ENCODE measurements at regions not wholly inside any gene's neighbourhood (a gene's known extent, or its start where the extent isn't known, plus 50 kb on each side); places are given as distances from the start of the nearest gene placed in this dataset.

- Mint-ChIP-seq H3K9me3 (peaks cover 2% of the 10 kb centered on the region), H3K36me3 (ENCODE audit: low read depth) (peaks cover 9% of the 10 kb centered on the region), H3K4me1 (peaks cover 10% of the 10 kb centered on the region), H3K27me3 (ENCODE audit: low read depth) (peaks cover 5% of the 10 kb centered on the region), H3K27ac (ENCODE audit: unreplicated experiment) (no peak overlapping the region), H3K4me3 (no peak overlapping the region)
- no peak for DNase-seq (ENCODE audit: low read depth, low spot score)
- TF ChIP-seq CTCF (conservative IDR thresholded peaks at IDR 0.05), result no peak
Observed at GRCh38 chr17:77664097-77664729, 294.3 kb upstream of the TNRC6C start.

- no peak overlapping the region for H3K27ac Mint-ChIP-seq (ENCODE audit: unreplicated experiment)
Observed at GRCh38 chr17:77665833-77666232, 292.7 kb upstream of the TNRC6C start.

GRCh38 chr17:77666462-77666861 lies 292.0 kb upstream of the TNRC6C start:
- Mint-ChIP-seq H3K27ac (ENCODE audit: unreplicated experiment) (no peak overlapping the region), H3K4me1 (peaks cover 10% of the 10 kb centered on the region), H3K27me3 (ENCODE audit: low read depth) (no peaks in the 10 kb centered on the region), H3K4me3 (no peak overlapping the region), H3K9me3 (peaks cover 2% of the 10 kb centered on the region), H3K36me3 (ENCODE audit: low read depth) (peaks cover 9% of the 10 kb centered on the region)
- DNase-seq (ENCODE audit: low read depth, low spot score), result no peak
- no peak for TF ChIP-seq CTCF (conservative IDR thresholded peaks at IDR 0.05)

More at GRCh38 chr17:77665833-77666232, 292.7 kb upstream of the TNRC6C start:
- H3K36me3 Mint-ChIP-seq (ENCODE audit: low read depth), result peaks cover 9% of the 10 kb centered on the region
- no peak overlapping the region for H3K4me3 Mint-ChIP-seq
- no peak for TF ChIP-seq CTCF (conservative IDR thresholded peaks at IDR 0.05)
- no peak for DNase-seq (ENCODE audit: low read depth, low spot score)
- no peaks in the 10 kb centered on the region for H3K27me3 Mint-ChIP-seq (ENCODE audit: low read depth)
- H3K9me3 Mint-ChIP-seq, result peaks cover 2% of the 10 kb centered on the region
- peaks cover 10% of the 10 kb centered on the region for H3K4me1 Mint-ChIP-seq

GRCh38 chr17:77666881-77667395 lies 291.6 kb upstream of the TNRC6C start:
- Mint-ChIP-seq H3K9me3 (peaks cover 5% of the 10 kb centered on the region), H3K27ac (ENCODE audit: unreplicated experiment) (peak overlapping the region; percentile 65), H3K4me1 (peaks cover 10% of the 10 kb centered on the region), H3K36me3 (ENCODE audit: low read depth) (peaks cover 9% of the 10 kb centered on the region), H3K27me3 (ENCODE audit: low read depth) (no peaks in the 10 kb centered on the region), H3K4me3 (no peak overlapping the region)
- DNase-seq (ENCODE audit: low read depth, low spot score), result no peak
- no peak for TF ChIP-seq CTCF (conservative IDR thresholded peaks at IDR 0.05)

- Mint-ChIP-seq H3K4me3 (no peak overlapping the region), H3K9me3 (peaks cover 5% of the 10 kb centered on the region), H3K36me3 (ENCODE audit: low read depth) (peaks cover 9% of the 10 kb centered on the region), H3K27ac (ENCODE audit: unreplicated experiment) (no peak overlapping the region), H3K4me1 (peaks cover 10% of the 10 kb centered on the region), H3K27me3 (ENCODE audit: low read depth) (no peaks in the 10 kb centered on the region)
- no peak for TF ChIP-seq CTCF (conservative IDR thresholded peaks at IDR 0.05)
- no peak for DNase-seq (ENCODE audit: low read depth, low spot score)
Observed at GRCh38 chr17:77667478-77667877, 291.0 kb upstream of the TNRC6C start.

All from neural crest cell (in vitro differentiated cells).